K562 (cell line): ENCODE measurements at regions not wholly inside any gene's neighbourhood (a gene's known extent, or its start where the extent isn't known, plus 50 kb on each side); places are given as distances from the start of the nearest gene placed in this dataset.

ENCODE experiments used
- CCAR2 ChIP-seq: fragments of 200-400 bp; formaldehyde crosslinking; IDR thresholded peaks from 2 replicates; pipeline ENCODE4 v1.6.1; 2017; ENCODE audit warnings: mild to moderate bottlenecking, low read depth, low read length
- MYC ChIP-seq, 2 experiments: fragments of 250-450 bp in 1 of 2; sonication (Bioruptor Pico) in 1 of 2; IDR thresholded peaks; 2 replicates each; pipeline versions ENCODE4 v1.5.1 to v1.6.1; 2012 to 2021; ENCODE audit warnings: low read depth in 2 of 2, borderline replicate concordance in 1 of 2, improper control_type of control experiment in 1 of 2, low read length in 1 of 2, mild to moderate bottlenecking in 1 of 2, moderate library complexity in 1 of 2
- POLR2H ChIP-seq: IDR thresholded peaks from 2 replicates; pipeline ENCODE4 v1.6.1; 2016; ENCODE audit warnings: missing genetic modification characterization, low read depth, mild to moderate bottlenecking, control low read depth, missing compliant biosample characterization, moderate library complexity
- TAF1 ChIP-seq: IDR thresholded peaks from 2 replicates; pipeline ENCODE4 v1.6.1; 2011; ENCODE audit warnings: mild to moderate bottlenecking, low read length, moderate library complexity; ENCODE audit not compliant: insufficient read depth, control insufficient read depth, severe bottlenecking; ENCODE audit errors: extremely low read depth
- YY1 ChIP-seq, 3 experiments: IDR thresholded peaks; 2 replicates each; pipeline ENCODE4 v1.6.1; 2011; ENCODE audit warnings: low read length in 2 of 3, mild to moderate bottlenecking in 2 of 3, moderate library complexity in 2 of 3, borderline replicate concordance in 1 of 3, control low read depth in 1 of 3, low read depth in 1 of 3; ENCODE audit not compliant: insufficient read depth in 3 of 3, insufficient replicate concordance in 2 of 3, control insufficient read depth in 1 of 3, insufficient read length in 1 of 3; ENCODE audit errors: extremely low read depth in 1 of 3

GRCh38 chr3:73708956-73709355 is 84.2 kb upstream of the PDZRN3 start:
- TF ChIP-seq TAF1 (no peak), MYC (IDR thresholded peaks at IDR 0.05; ENCODE audit: low read depth, low read length) (no peak), MYC (CRISPR knock-in tag; IDR thresholded peaks at IDR 0.05; ENCODE audit: borderline replicate concordance, low read depth) (no peak), CCAR2 (no peak), YY1 (IDR thresholded peaks at IDR 0.05; ENCODE audit: borderline replicate concordance in 1 of 3, control insufficient read depth in 1 of 3, extremely low read depth in 1 of 3, insufficient read depth in 3 of 3, insufficient read length in 1 of 3, insufficient replicate concordance in 2 of 3, low read depth in 1 of 3, low read length in 2 of 3) (no peak), POLR2H (tag) (no peak)
